ENCODE measurements at regions not wholly inside any gene's neighbourhood (a gene's known extent, or its start where the extent isn't known, plus 50 kb on each side); places are given as distances from the start of the nearest gene placed in this dataset.

GRCh38 chr14:42626986-42627385 is 1020.3 kb downstream of the LRFN5 start:
- Histone ChIP-seq H3K36me3 (no peaks in the 10 kb centered on the region), H3K27me3 (no peaks in the 10 kb centered on the region), H3K9me3 (no peaks in the 10 kb centered on the region), H3K4me3 (no peak overlapping the region), H3K27ac (no peak overlapping the region), H3K4me1 (no peaks in the 10 kb centered on the region)
- intact Hi-C loops (cut with DNase I; ENCODE audit: low total_unique reads): no loop called here
- DNase-seq: no peak
- no peak for TF ChIP-seq EP300 (IDR thresholded peaks at IDR 0.05; ENCODE audit: low read depth)
- TF ChIP-seq, protein P1, sequence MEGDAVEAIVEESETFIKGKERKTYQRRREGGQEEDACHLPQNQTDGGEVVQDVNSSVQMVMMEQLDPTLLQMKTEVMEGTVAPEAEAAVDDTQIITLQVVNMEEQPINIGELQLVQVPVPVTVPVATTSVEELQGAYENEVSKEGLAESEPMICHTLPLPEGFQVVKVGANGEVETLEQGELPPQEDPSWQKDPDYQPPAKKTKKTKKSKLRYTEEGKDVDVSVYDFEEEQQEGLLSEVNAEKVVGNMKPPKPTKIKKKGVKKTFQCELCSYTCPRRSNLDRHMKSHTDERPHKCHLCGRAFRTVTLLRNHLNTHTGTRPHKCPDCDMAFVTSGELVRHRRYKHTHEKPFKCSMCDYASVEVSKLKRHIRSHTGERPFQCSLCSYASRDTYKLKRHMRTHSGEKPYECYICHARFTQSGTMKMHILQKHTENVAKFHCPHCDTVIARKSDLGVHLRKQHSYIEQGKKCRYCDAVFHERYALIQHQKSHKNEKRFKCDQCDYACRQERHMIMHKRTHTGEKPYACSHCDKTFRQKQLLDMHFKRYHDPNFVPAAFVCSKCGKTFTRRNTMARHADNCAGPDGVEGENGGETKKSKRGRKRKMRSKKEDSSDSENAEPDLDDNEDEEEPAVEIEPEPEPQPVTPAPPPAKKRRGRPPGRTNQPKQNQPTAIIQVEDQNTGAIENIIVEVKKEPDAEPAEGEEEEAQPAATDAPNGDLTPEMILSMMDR (IDR thresholded peaks at IDR 0.05): no peak
- TF ChIP-seq POLR2AphosphoS5 (IDR thresholded peaks at IDR 0.05): no peak
- no peak for TF ChIP-seq POLR2A (IDR thresholded peaks at IDR 0.05)
- in situ Hi-C loops (cut with MboI; ENCODE audit: low pct_ligation_motif_present in 1 of 4, low pct_unique_long_range_greater_than_20kb in 1 of 4, low sequenced_read_pairs in 3 of 4): no loop called here

DNA sequence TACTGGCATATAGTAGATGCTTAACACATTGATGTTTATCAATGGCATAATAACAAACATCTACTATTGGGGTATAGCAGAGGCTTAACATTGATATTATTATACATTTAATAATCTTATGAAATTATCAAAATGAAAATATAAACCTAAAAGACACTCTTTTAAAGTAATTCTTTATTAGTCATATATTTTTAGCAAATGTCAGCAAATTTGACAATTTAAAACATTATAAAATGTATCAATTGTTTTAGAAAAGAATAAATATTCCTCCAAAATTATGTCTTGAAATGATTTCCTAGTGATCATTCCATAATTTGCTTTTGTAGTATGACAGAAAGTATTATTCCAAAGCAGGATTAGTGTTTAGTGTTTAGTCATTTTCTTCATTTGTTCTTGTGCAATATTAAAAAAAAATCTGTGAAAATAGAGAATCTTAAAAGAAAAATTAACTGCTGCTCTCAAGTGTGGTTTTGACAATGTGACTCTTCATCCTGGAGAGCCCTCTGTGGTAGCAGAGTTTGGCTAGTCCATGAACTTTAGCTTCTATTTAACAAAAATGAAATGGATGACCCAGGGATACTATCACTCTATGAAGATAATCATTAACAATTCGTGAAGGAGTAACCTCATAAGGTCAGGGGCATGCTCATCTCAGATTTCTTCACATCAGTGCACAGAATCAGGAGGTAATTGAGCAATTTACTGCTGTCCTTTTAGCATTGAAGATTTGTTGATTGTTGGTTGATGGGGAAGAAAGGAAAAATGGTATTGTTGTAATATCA is 1018.5 kb downstream of the LRFN5 start:
- Histone ChIP-seq H3K27me3 (no peaks in the 10 kb centered on the region), H3K27ac (no peak overlapping the region), H3K9me3 (no peaks in the 10 kb centered on the region), H3K36me3 (no peaks in the 10 kb centered on the region), H3K4me1 (no peaks in the 10 kb centered on the region), H3K4me3 (no peak overlapping the region)
- intact Hi-C loops (cut with DNase I; ENCODE audit: low total_unique reads) (no loop called here), in situ Hi-C loops (cut with MboI; ENCODE audit: low pct_ligation_motif_present in 1 of 4, low pct_unique_long_range_greater_than_20kb in 1 of 4, low sequenced_read_pairs in 3 of 4) (no loop called here)
- WGBS, 2 donors (ENCODE audit: low coverage in 1 of 2): 20 to 27% methylated on average over 1 of the region's 1 CpG
- no peak for DNase-seq
- TF ChIP-seq POLR2AphosphoS5 (IDR thresholded peaks at IDR 0.05) (no peak), EP300 (IDR thresholded peaks at IDR 0.05; ENCODE audit: low read depth) (no peak), POLR2A (IDR thresholded peaks at IDR 0.05) (no peak)
- TF ChIP-seq, protein P1 (IDR thresholded peaks at IDR 0.05): no peak

- no peaks in the 10 kb centered on the region for H3K27me3 ChIP-seq
- H3K4me3 ChIP-seq: no peak overlapping the region
- H3K27ac ChIP-seq: no peak overlapping the region
- in situ Hi-C loops (cut with MboI; ENCODE audit: low pct_ligation_motif_present in 1 of 4, low pct_unique_long_range_greater_than_20kb in 1 of 4, low sequenced_read_pairs in 3 of 4): no loop called here
- TF ChIP-seq POLR2AphosphoS5 (IDR thresholded peaks at IDR 0.05): no peak
- TF ChIP-seq POLR2A (IDR thresholded peaks at IDR 0.05): no peak
- TF ChIP-seq, protein P1 (IDR thresholded peaks at IDR 0.05): no peak
- no peak for TF ChIP-seq EP300 (IDR thresholded peaks at IDR 0.05; ENCODE audit: low read depth)
- no peaks in the 10 kb centered on the region for H3K4me1 ChIP-seq
- WGBS, 2 donors (ENCODE audit: low coverage in 1 of 2): 47 to 51% methylated on average over 1 of the region's 1 CpG
- H3K9me3 ChIP-seq: no peaks in the 10 kb centered on the region
- intact Hi-C loops (cut with DNase I; ENCODE audit: low total_unique reads): no loop called here
- DNase-seq: no peak
- no peaks in the 10 kb centered on the region for H3K36me3 ChIP-seq
Observed at GRCh38 chr14:42617005-42617404, 1010.3 kb downstream of the LRFN5 start.

- Histone ChIP-seq H3K36me3 (no peaks in the 10 kb centered on the region), H3K9me3 (peaks cover 0 to 3% of the 10 kb centered on the region in 2 donors), H3K4me3 (no peak overlapping the region), H3K27me3 (no peaks in the 10 kb centered on the region), H3K4me1 (no peaks in the 10 kb centered on the region), H3K27ac (no peak overlapping the region)
- no peak for TF ChIP-seq POLR2A (IDR thresholded peaks at IDR 0.05)
- TF ChIP-seq POLR2AphosphoS5 (IDR thresholded peaks at IDR 0.05): no peak
- TF ChIP-seq, protein P1 (IDR thresholded peaks at IDR 0.05): no peak
- TF ChIP-seq EP300 (IDR thresholded peaks at IDR 0.05; ENCODE audit: low read depth): no peak
- in situ Hi-C loops (cut with MboI; ENCODE audit: low pct_ligation_motif_present in 1 of 4, low pct_unique_long_range_greater_than_20kb in 1 of 4, low sequenced_read_pairs in 3 of 4) (no loop called here), intact Hi-C loops (cut with DNase I; ENCODE audit: low total_unique reads) (no loop called here)
- DNase-seq: no peak
- 75 to 81% methylated on average over 2 to 3 of the region's 3 CpGs for WGBS, 2 donors (ENCODE audit: low coverage in 1 of 2)
Observed at GRCh38 chr14:42606839-42607238, 1000.2 kb downstream of the LRFN5 start.
